HEK293 (cell line): ENCODE measurements at regions not wholly inside any gene's neighbourhood (a gene's known extent, or its start where the extent isn't known, plus 50 kb on each side); places are given as distances from the start of the nearest gene placed in this dataset.

Experiments
- CTCF ChIA-PET: fragments of 350-600 bp; formaldehyde crosslinking; extraction: SDS; loops from one replicate; lab custom pipeline; 2021; ENCODE audit warnings: antibody characterized with exemption; lab: Yijun Ruan, JAX
- POLR2A ChIA-PET: fragments of 300-600 bp; formaldehyde crosslinking; extraction: SDS; loops from one replicate; lab custom pipeline; 2020; ENCODE audit warnings: antibody characterized with exemption, inconsistent platforms; lab: Yijun Ruan, JAX
- H3K27ac ChIP-seq: fragments of 200-500 bp; sonication (Bioruptor generic); 2 replicates; pipeline ENCODE4 v1.5.1; 2014; ENCODE audit warnings: low read depth, low read length, control low read depth, inconsistent platforms; ENCODE audit errors: extremely low read depth
- H3K36me3 ChIP-seq, 2 experiments: fragments of 200-500 bp in 1 of 2; sonication (Bioruptor generic) in 1 of 2; 1 replicate in 1 of 2; 2 replicates in 1 of 2; pipeline ENCODE4 v1.5.1; 2014 to 2017; ENCODE audit warnings: inconsistent platforms in 2 of 2, low read length in 2 of 2; ENCODE audit not compliant: control insufficient read depth in 2 of 2, insufficient read depth in 1 of 2
- H3K4me1 ChIP-seq: fragments of 200-500 bp; sonication (Bioruptor generic); 2 replicates; pipeline ENCODE4 v1.5.1; 2014; ENCODE audit warnings: mild to moderate bottlenecking, low read length, inconsistent platforms; ENCODE audit not compliant: control insufficient read depth, insufficient read depth
- H3K4me3 ChIP-seq: 2 replicates; pipeline ENCODE4 v1.5.1; 2011; ENCODE audit warnings: low read depth, mild to moderate bottlenecking, control low read depth, low read length, moderate library complexity
- H3K9me3 ChIP-seq: fragments of 200-500 bp; sonication (Bioruptor generic); 2 replicates; pipeline ENCODE4 v1.5.1; 2014; ENCODE audit warnings: low read depth, low read length, inconsistent platforms; ENCODE audit not compliant: control insufficient read depth, insufficient read depth
- GLIS1 ChIP-seq: fragments of 450-650 bp; formaldehyde crosslinking; IDR thresholded peaks from 2 replicates; pipeline ENCODE4 v1.5.1; 2016; ENCODE audit warnings: missing biosample characterization, missing genetic modification characterization
- KLF8 ChIP-seq: fragments of 450-650 bp; formaldehyde crosslinking; IDR thresholded peaks from 2 replicates; pipeline ENCODE4 v1.5.1; 2016; ENCODE audit warnings: missing biosample characterization, missing genetic modification characterization
- MYNN ChIP-seq: fragments of 450-650 bp; formaldehyde crosslinking; IDR thresholded peaks from 2 replicates; pipeline ENCODE4 v1.5.1; 2016; ENCODE audit warnings: missing biosample characterization, missing genetic modification characterization, borderline replicate concordance
- SP7 ChIP-seq: fragments of 450-650 bp; formaldehyde crosslinking; IDR thresholded peaks from 2 replicates; pipeline ENCODE4 v1.5.1; 2016; ENCODE audit warnings: missing biosample characterization, missing genetic modification characterization
- ZBTB26 ChIP-seq: fragments of 450-650 bp; formaldehyde crosslinking; optimal IDR thresholded peaks from 2 replicates; pipeline ENCODE3; 2016; ENCODE audit warnings: missing biosample characterization, mild to moderate bottlenecking, missing genetic modification characterization
- ZBTB44 ChIP-seq: fragments of 450-650 bp; IDR thresholded peaks from 2 replicates; pipeline ENCODE4 v1.5.1; 2018; ENCODE audit warnings: missing biosample characterization, mild to moderate bottlenecking, missing genetic modification characterization
- ZNF132 ChIP-seq: fragments of 450-650 bp; formaldehyde crosslinking; IDR thresholded peaks from 2 replicates; pipeline ENCODE4 v1.5.1; 2017; ENCODE audit warnings: missing biosample characterization, missing genetic modification characterization, borderline replicate concordance
- ZNF362 ChIP-seq: fragments of 450-650 bp; formaldehyde crosslinking; IDR thresholded peaks from 2 replicates; pipeline ENCODE4 v1.5.1; 2016; ENCODE audit warnings: missing biosample characterization, missing genetic modification characterization
- ZNF530 ChIP-seq: fragments of 450-650 bp; formaldehyde crosslinking; IDR thresholded peaks from 2 replicates; pipeline ENCODE4 v1.5.1; 2016; ENCODE audit warnings: low read depth, missing biosample characterization, missing genetic modification characterization
- ZNF600 ChIP-seq: fragments of 450-650 bp; formaldehyde crosslinking; IDR thresholded peaks from 2 replicates; pipeline ENCODE4 v1.5.1; 2016; ENCODE audit warnings: missing biosample characterization, missing genetic modification characterization
- ZNF704 ChIP-seq: fragments of 450-650 bp; formaldehyde crosslinking; IDR thresholded peaks from 2 replicates; pipeline ENCODE4 v1.5.1; 2016; ENCODE audit warnings: missing biosample characterization, missing genetic modification characterization
- ZNF76 ChIP-seq: fragments of 450-650 bp; formaldehyde crosslinking; IDR thresholded peaks from 2 replicates; pipeline ENCODE4; 2016; ENCODE audit warnings: low read depth, missing biosample characterization, missing genetic modification characterization, borderline replicate concordance
- ZNF768 ChIP-seq: fragments of 450-650 bp; formaldehyde crosslinking; IDR thresholded peaks from 2 replicates; pipeline ENCODE4 v1.5.1; 2018; ENCODE audit warnings: missing biosample characterization, mild to moderate bottlenecking, missing genetic modification characterization
- TF ChIP-seq, protein P1 (sequence below): fragments of 450-650 bp; formaldehyde crosslinking; IDR thresholded peaks from 2 replicates; pipeline ENCODE4 v1.5.1; 2016; ENCODE audit warnings: missing biosample characterization, missing genetic modification characterization
- TF ChIP-seq, protein P2 (sequence below): fragments of 450-650 bp; formaldehyde crosslinking; IDR thresholded peaks from 2 replicates; pipeline ENCODE4 v1.5.1; 2016; ENCODE audit warnings: missing biosample characterization, missing genetic modification characterization

DNA sequence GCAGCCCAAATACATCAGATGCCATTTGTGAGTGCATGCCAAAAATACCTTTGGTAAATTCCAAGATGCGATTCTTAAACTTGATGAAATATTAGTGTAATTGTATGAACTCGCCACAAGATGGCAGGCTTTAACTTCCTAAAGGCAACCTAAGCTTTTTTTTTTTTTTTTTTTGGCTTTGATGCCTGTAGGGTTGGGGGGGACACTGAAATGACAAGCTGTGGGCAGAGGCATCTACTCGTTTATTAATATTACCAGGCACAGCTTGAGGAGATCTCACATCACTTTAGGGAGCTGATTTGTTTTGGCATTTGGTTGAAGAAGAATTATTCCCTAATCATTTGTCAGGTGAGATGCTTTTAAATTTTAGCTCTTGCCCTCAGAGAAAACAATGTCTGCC, 126.7 kb upstream of the CCDC196 start (continued):
- TF ChIP-seq ZBTB44 (tag by site-specific recombination) (no peak), MYNN (tag by site-specific recombination) (no peak), ZNF600 (tag by site-specific recombination) (no peak), GLIS1 (tag by site-specific recombination) (no peak), ZNF704 (no peak), ZNF76 (no peak), KLF8 (tag by site-specific recombination) (no peak), ZNF362 (peak; percentile 96), ZNF132 (tag by site-specific recombination) (no peak)
- TF ChIP-seq, protein P1, sequence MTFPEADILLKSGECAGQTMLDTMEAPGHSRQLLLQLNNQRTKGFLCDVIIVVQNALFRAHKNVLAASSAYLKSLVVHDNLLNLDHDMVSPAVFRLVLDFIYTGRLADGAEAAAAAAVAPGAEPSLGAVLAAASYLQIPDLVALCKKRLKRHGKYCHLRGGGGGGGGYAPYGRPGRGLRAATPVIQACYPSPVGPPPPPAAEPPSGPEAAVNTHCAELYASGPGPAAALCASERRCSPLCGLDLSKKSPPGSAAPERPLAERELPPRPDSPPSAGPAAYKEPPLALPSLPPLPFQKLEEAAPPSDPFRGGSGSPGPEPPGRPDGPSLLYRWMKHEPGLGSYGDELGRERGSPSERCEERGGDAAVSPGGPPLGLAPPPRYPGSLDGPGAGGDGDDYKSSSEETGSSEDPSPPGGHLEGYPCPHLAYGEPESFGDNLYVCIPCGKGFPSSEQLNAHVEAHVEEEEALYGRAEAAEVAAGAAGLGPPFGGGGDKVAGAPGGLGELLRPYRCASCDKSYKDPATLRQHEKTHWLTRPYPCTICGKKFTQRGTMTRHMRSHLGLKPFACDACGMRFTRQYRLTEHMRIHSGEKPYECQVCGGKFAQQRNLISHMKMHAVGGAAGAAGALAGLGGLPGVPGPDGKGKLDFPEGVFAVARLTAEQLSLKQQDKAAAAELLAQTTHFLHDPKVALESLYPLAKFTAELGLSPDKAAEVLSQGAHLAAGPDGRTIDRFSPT (tag by site-specific recombination) = no peak

DNA sequence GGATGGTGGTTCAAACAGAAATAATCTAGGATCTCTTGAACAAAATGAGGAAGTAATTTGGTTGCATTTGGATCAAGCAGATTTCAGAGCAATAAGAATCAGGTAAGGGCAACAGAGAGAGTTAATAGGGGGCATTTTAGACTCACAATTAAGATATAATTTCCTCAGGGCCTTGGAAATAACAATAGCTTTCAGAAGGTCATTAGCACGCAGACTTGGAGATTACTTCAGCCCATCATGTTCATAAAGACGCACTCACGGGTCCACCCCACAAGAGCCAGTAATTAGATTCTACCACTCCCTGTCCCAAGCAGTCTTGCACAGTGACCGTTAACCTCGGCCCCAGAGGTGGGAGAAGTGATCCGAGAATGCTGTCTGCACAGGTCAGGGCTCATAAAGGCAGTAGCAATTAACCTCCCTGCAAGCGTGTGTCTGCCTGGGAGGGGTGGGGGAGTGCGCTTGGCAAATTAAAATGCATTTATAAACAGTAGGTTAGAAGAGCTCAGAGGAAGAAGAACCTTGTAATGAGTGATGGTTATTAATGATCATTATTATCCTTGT, 125.7 kb upstream of the CCDC196 start:
- Histone ChIP-seq H3K36me3 (no peaks in the 10 kb centered on the region), H3K27ac (no peak overlapping the region), H3K4me3 (no peak overlapping the region), H3K4me1 (peaks cover 5% of the 10 kb centered on the region; the same call in 1 of the 2 replicates), H3K9me3 (no peaks in the 10 kb centered on the region)
- TF ChIP-seq SP7 (tag by site-specific recombination) (0 out of 2 replicates have a peak, but pooled peaks have one; percentile 34), GLIS1 (tag by site-specific recombination) (0 out of 2 replicates have a peak, but pooled peaks have one; percentile 12), ZNF530 (no peak), ZNF768 (no peak), ZBTB26 (tag by site-specific recombination) (no peak)
- TF ChIP-seq, protein P2, sequence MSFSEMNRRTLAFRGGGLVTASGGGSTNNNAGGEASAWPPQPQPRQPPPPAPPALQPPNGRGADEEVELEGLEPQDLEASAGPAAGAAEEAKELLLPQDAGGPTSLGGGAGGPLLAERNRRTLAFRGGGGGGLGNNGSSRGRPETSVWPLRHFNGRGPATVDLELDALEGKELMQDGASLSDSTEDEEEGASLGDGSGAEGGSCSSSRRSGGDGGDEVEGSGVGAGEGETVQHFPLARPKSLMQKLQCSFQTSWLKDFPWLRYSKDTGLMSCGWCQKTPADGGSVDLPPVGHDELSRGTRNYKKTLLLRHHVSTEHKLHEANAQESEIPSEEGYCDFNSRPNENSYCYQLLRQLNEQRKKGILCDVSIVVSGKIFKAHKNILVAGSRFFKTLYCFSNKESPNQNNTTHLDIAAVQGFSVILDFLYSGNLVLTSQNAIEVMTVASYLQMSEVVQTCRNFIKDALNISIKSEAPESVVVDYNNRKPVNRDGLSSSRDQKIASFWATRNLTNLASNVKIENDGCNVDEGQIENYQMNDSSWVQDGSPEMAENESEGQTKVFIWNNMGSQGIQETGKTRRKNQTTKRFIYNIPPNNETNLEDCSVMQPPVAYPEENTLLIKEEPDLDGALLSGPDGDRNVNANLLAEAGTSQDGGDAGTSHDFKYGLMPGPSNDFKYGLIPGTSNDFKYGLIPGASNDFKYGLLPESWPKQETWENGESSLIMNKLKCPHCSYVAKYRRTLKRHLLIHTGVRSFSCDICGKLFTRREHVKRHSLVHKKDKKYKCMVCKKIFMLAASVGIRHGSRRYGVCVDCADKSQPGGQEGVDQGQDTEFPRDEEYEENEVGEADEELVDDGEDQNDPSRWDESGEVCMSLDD (tag by site-specific recombination) = no peak
- ChIA-PET CTCF (interaction anchor here (0.6 to 3.0 kb wide), 20 partner anchors 11 to 1344 kb away, joined by 3 to 38 read pairs (median 5); no protein-coding TSS in a partner anchor), POLR2A (no interaction called here)
